Ishikawa (cell line): ENCODE measurements at regions not wholly inside any gene's neighbourhood (a gene's known extent, or its start where the extent isn't known, plus 50 kb on each side); places are given as distances from the start of the nearest gene placed in this dataset.

Experiments used
- CEBPB ChIP-seq: IDR thresholded peaks from 2 replicates; pipeline ENCODE4 v1.6.1; 2012
- CREB1 ChIP-seq: IDR thresholded peaks from 2 replicates; pipeline ENCODE4 v1.6.1; 2012; ENCODE audit warnings: low read depth
- EGR1 ChIP-seq: IDR thresholded peaks from 2 replicates; pipeline ENCODE4 v1.6.1; 2012
- EP300 ChIP-seq: IDR thresholded peaks from 2 replicates; pipeline ENCODE4 v1.6.1; 2012; ENCODE audit warnings: borderline replicate concordance
- FOXM1 ChIP-seq: IDR thresholded peaks from 2 replicates; pipeline ENCODE4 v1.6.1; 2012; ENCODE audit warnings: low read depth, borderline replicate concordance
- MAX ChIP-seq: IDR thresholded peaks from 2 replicates; pipeline ENCODE4 v1.6.1; 2012
- NFIC ChIP-seq: IDR thresholded peaks from 2 replicates; pipeline ENCODE4 v1.6.1; 2012
- RAD21 ChIP-seq: IDR thresholded peaks from 2 replicates; pipeline ENCODE4 v1.6.1; 2012; ENCODE audit warnings: low read depth
- REST ChIP-seq: IDR thresholded peaks from 2 replicates; pipeline ENCODE4 v1.6.1; 2012; ENCODE audit warnings: low read depth, mild to moderate bottlenecking
- TAF1 ChIP-seq: IDR thresholded peaks from 2 replicates; pipeline ENCODE4 v1.6.1; 2012; ENCODE audit warnings: low read depth, mild to moderate bottlenecking
- TCF12 ChIP-seq: IDR thresholded peaks from 2 replicates; pipeline ENCODE4 v1.6.1; 2012; ENCODE audit warnings: low read depth
- TEAD4 ChIP-seq: IDR thresholded peaks from 2 replicates; pipeline ENCODE4 v1.6.1; 2012
- YY1 ChIP-seq: IDR thresholded peaks from 2 replicates; pipeline ENCODE4 v1.6.1; 2012; ENCODE audit warnings: low read depth
- ZBTB7A ChIP-seq: IDR thresholded peaks from 2 replicates; pipeline ENCODE4 v1.6.1; 2012; ENCODE audit warnings: low read depth
- TF ChIP-seq, protein P1 (sequence below): IDR thresholded peaks from 2 replicates; pipeline ENCODE4 v1.6.1; 2012

GRCh38 chr4:18405054-18405453 lies 383.5 kb upstream of the LCORL start:
- TF ChIP-seq ZBTB7A (no peak), TAF1 (no peak)

DNA sequence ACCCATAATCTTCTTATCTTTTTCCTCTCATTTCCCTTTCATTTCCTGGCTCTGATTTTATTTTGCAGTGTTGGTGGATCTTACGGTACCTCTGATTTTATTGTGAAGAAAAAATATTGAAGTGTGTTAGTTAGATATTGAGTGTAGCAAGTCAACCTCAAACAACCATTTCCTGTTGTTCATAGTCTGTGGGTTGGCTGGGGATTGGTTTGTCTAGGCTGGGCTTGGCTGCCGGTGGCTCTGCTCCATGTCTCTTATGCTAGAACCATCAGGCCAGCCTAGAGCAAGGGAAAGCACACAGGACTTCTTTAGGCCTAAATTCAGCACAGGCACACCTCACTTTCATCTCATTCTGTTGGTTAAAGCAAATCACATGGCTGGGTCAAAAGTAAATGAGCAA lies 383.1 kb upstream of the LCORL start:
- TF ChIP-seq CEBPB (no peak), FOXM1 (no peak), EGR1 (no peak), REST (no peak), EP300 (no peak), NFIC (no peak), TCF12 (no peak), CREB1 (no peak), YY1 (no peak), TAF1 (no peak), TEAD4 (no peak), ZBTB7A (no peak), RAD21 (no peak), MAX (no peak)
- TF ChIP-seq, protein P1, sequence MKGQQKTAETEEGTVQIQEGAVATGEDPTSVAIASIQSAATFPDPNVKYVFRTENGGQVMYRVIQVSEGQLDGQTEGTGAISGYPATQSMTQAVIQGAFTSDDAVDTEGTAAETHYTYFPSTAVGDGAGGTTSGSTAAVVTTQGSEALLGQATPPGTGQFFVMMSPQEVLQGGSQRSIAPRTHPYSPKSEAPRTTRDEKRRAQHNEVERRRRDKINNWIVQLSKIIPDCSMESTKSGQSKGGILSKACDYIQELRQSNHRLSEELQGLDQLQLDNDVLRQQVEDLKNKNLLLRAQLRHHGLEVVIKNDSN = no peak

GRCh38 chr4:18403327-18403726 lies 381.8 kb upstream of the LCORL start:
- TF ChIP-seq, protein P1 = no peak
- TF ChIP-seq EP300 = no peak
- no peak for TF ChIP-seq YY1
- TF ChIP-seq CREB1 = no peak
- no peak for TF ChIP-seq ZBTB7A
- no peak for TF ChIP-seq EGR1
- TF ChIP-seq RAD21 = no peak
- TF ChIP-seq MAX = no peak
- no peak for TF ChIP-seq TCF12
- no peak for TF ChIP-seq FOXM1
- no peak for TF ChIP-seq TAF1

DNA sequence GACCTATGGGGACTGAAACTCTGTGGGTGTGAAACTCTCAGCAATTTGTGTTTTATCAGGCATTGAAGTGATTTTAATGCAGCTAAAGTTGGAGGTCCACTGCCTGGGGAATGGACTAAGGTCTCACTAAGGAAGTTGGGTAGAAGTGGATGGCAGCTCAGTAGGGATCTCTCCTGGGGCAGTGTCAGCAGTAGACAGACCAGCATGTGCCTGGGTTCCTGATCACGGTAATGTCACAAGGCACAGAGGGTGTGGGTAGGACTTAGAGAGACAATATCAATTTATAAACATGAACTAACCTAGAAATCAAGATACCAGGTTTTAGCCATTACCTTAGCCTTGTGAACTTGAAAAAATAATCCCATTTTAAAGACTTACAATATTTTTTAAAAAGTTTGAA lies 380.3 kb upstream of the LCORL start:
- TF ChIP-seq TCF12 (no peak), MAX (no peak), TEAD4 (no peak), ZBTB7A (no peak), CREB1 (no peak)
- TF ChIP-seq, protein P1 = no peak

GRCh38 chr4:18401425-18401824 lies 379.9 kb upstream of the LCORL start:
- TF ChIP-seq FOXM1 (no peak), TCF12 (no peak), TAF1 (no peak), REST (no peak)

- no peak for TF ChIP-seq TEAD4
- TF ChIP-seq CEBPB = no peak
- TF ChIP-seq TCF12 = no peak
- no peak for TF ChIP-seq ZBTB7A
- no peak for TF ChIP-seq MAX
- TF ChIP-seq, protein P1 = no peak
- TF ChIP-seq TAF1 = no peak
- TF ChIP-seq EGR1 = no peak
- TF ChIP-seq EP300 = no peak
- TF ChIP-seq CREB1 = no peak
These were observed 377.1 kb upstream of the LCORL start for GRCh38 chr4:18398661-18399060.
